ENCODE measurements at regions not wholly inside any gene's neighbourhood (a gene's known extent, or its start where the extent isn't known, plus 50 kb on each side); places are given as distances from the start of the nearest gene placed in this dataset. TPM values are rescaled to one million over a fixed set of nuclear protein-coding genes. Genes with fewer than 3 reads are reported as not detected.

GRCh38 chr14:47730296-47730695 is 54.9 kb upstream of the MDGA2 start:
- Mint-ChIP-seq H3K4me1 (no peaks in the 10 kb centered on the region), H3K4me3 (no peak overlapping the region), H3K27ac (no peak overlapping the region), H3K9me3 (ENCODE audit: insufficient read depth) (no peaks in the 10 kb centered on the region), H3K27me3 (no peaks in the 10 kb centered on the region)
- no peaks in the 10 kb centered on the region for H4K20me1 ChIP-seq (ENCODE audit: control insufficient read depth, insufficient read depth, low read length, poor library complexity, severe bottlenecking)
- ChIA-PET POLR2A (no interaction called here), CTCF (no interaction called here)
- no peak overlapping the region for H3K9ac ChIP-seq (ENCODE audit: low read length)
- H3K27ac ChIP-seq (ENCODE audit: low read length in 2 of 2): no peak overlapping the region
- WGBS (ENCODE audit: insufficient coverage): 89% methylated on average over 2 of the region's 3 CpGs
- DNase-seq: no peak
- H3K4me3 ChIP-seq (ENCODE audit: control extremely low read depth in 1 of 5, extremely low read depth in 1 of 5, insufficient read depth in 1 of 5, low read depth in 2 of 5, low read length in 4 of 5): no peak overlapping the region
- H3K36me3 ChIP-seq (replicated peaks in 1 of 2; ENCODE audit: control extremely low read depth in 1 of 2, control insufficient read depth in 1 of 2, extremely low read depth in 1 of 2, insufficient read depth in 2 of 2, low read length in 1 of 2): no peaks in the 10 kb centered on the region
- H2AFZ ChIP-seq (ENCODE audit: insufficient read depth, low read depth, low read length, poor library complexity, severe bottlenecking): no peak overlapping the region
- intact Hi-C loops (cut with micrococcal nuclease): no loop called here
- H3K9me3 ChIP-seq (ENCODE audit: control extremely low read depth in 1 of 3, control insufficient read depth in 2 of 3, insufficient read depth in 1 of 3, low read length in 2 of 3): no peaks in the 10 kb centered on the region
- no peaks in the 10 kb centered on the region for H3K79me2 ChIP-seq (ENCODE audit: control insufficient read depth, insufficient read depth, low read length)
- H3K27me3 ChIP-seq (replicated peaks in 1 of 4; ENCODE audit: control extremely low read depth in 1 of 4, control insufficient read depth in 3 of 4, insufficient read depth in 4 of 4, low read length in 3 of 4): no peaks in the 10 kb centered on the region
- ATAC-seq (ENCODE audit: low read depth): no peak
- no peak for TF ChIP-seq CTCF (IDR thresholded peaks at IDR 0.05)
- no peak for TF ChIP-seq EZH2 (IDR thresholded peaks at IDR 0.05; ENCODE audit: borderline replicate concordance, insufficient read depth, low read depth, low read length, poor library complexity, severe bottlenecking)
- H3K4me1 ChIP-seq (ENCODE audit: control insufficient read depth in 2 of 2, insufficient read depth in 2 of 2, low read length in 2 of 2): no peaks in the 10 kb centered on the region
- H3K4me2 ChIP-seq (replicated peaks; ENCODE audit: low read depth, low read length, poor library complexity, severe bottlenecking): no peak overlapping the region

Small RNA genes in the stretch of these regions (small RNA-seq; reads per million reads assigned to genes)
- not detected for gene AL121576.1 (ENCODE audit: insufficient read length, low read depth, low replicate concordance)
- not detected for gene AL512360.1 (ENCODE audit: insufficient read length, low read depth, low replicate concordance)
- not detected for gene MIR548Y (ENCODE audit: insufficient read length, low read depth, low replicate concordance)
- not detected for gene RNU6-297P (ENCODE audit: insufficient read length, low read depth, low replicate concordance)
